Mucosa of descending colon (tissue), 3 donors: ENCODE measurements at regions not wholly inside any gene's neighbourhood (a gene's known extent, or its start where the extent isn't known, plus 50 kb on each side); places are given as distances from the start of the nearest gene placed in this dataset.

Source experiments
- ATAC-seq: fragments of 200-7000 bp; cut with Tn5 transposase; one replicate; pipeline ENCODE4 v1.9.1; 2020; ENCODE audit warnings: mild to moderate bottlenecking, moderate library complexity
- DNase-seq, 3 donors: peaks; one replicate each; pipeline ENCODE4 v3.0.0-alpha.2; 2020
- H3K36me3 ChIP-seq: fragments of 200-600 bp; one replicate; pipeline ENCODE4 v1.8.0; 2021; ENCODE audit warnings: low read depth, mild to moderate bottlenecking
- H3K4me1 ChIP-seq: fragments of 200-600 bp; one replicate; pipeline ENCODE4 v1.8.0; 2021; ENCODE audit warnings: low read depth, mild to moderate bottlenecking
- H3K4me3 ChIP-seq: fragments of 200-600 bp; one replicate; pipeline ENCODE4 v1.8.0; 2021; ENCODE audit warnings: mild to moderate bottlenecking
- H3K9me3 ChIP-seq: fragments of 200-600 bp; one replicate; pipeline ENCODE4 v1.8.0; 2021; ENCODE audit warnings: mild to moderate bottlenecking
- CTCF ChIP-seq: fragments of 200-600 bp; IDR thresholded peaks from one replicate; pipeline ENCODE4 v1.8.0; 2022; ENCODE audit warnings: antibody characterized with exemption, mild to moderate bottlenecking
- intact Hi-C, 2 donors: fragments of 100-400 bp; cut with DNase I in 1 of 2; cut with micrococcal nuclease in 1 of 2; formaldehyde crosslinking; loops; one replicate each; pipeline versions ENCODE4 v1.11.0 to v1.11.1; 2022; cut with DNase I, micrococcal nuclease
- donor health status: DM: no; HTN: no; CAD: no; lungs with moderate emphysema.
- donor health status: DM: no; HTN: no; CAD: no.
- donor health status: DM: no; HTN: yes; CAD: no.

- Histone ChIP-seq H3K36me3 (no peaks in the 10 kb centered on the region), H3K9me3 (no peaks in the 10 kb centered on the region), H3K4me3 (no peak overlapping the region), H3K4me1 (no peaks in the 10 kb centered on the region)
- ATAC-seq = no peak
- DNase-seq = no peak
- intact Hi-C loops = no loop called here
- no peak for TF ChIP-seq CTCF
Measured at GRCh38 chr5:14016549-14016948, 72.1 kb upstream of the DNAH5 start.

GRCh38 chr5:14011089-14012020, 66.9 kb upstream of the DNAH5 start:
- no peaks in the 10 kb centered on the region for H3K4me1 ChIP-seq
- intact Hi-C loops = no loop called here
- DNase-seq (peak; percentile 80 to 90 (median 89)), ATAC-seq (peak; percentile 96)
- no peaks in the 10 kb centered on the region for H3K36me3 ChIP-seq
- TF ChIP-seq CTCF = no peak
- peak overlapping the region; percentile 6 for H3K4me3 ChIP-seq
- H3K9me3 ChIP-seq = no peaks in the 10 kb centered on the region

GRCh38 chr5:14009575-14009974, 65.1 kb upstream of the DNAH5 start:
- H3K36me3 ChIP-seq = no peaks in the 10 kb centered on the region
- TF ChIP-seq CTCF = no peak
- DNase-seq (no peak), ATAC-seq (no peak)
- no peaks in the 10 kb centered on the region for H3K4me1 ChIP-seq
- intact Hi-C loops = no loop called here
- no peaks in the 10 kb centered on the region for H3K9me3 ChIP-seq
- no peak overlapping the region for H3K4me3 ChIP-seq

- intact Hi-C loops = no loop called here
- no peak for DNase-seq
Measured at GRCh38 chr5:14008819-14009311, 64.4 kb upstream of the DNAH5 start.

DNA sequence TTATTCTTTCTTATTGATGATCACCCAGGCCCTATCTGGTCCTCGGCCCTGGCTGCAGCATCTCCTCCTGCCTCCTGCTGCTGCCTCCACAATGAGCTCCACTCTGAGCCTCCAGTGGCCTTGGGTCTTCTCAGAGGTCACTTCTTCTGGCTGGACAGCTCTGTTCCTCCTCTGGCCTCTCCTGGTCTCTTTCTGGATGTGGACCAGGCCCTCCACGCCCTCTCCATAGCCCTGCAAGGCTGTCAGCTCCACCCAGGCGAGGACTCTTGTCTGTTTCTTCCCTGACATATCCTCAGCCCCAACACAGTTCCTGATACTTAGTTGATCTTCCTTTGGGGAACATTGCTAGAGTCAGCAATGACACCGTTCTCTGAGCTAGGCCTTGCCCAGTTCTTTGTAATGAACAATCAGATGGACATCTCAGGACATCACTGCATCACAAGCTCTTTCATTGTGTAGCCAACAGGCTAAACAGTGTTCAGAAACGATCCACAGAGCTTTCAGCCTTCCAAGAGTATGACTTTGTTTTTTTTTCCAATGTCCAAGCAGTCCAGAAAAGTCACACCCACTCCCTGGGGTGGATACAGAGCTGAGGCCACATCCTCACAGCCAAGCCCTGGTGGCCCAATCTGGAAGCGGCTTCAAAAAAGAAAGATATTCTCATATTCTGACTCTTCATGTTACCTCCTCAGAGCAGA, 62.5 kb upstream of the DNAH5 start:
- Histone ChIP-seq H3K36me3 (no peaks in the 10 kb centered on the region), H3K4me1 (no peaks in the 10 kb centered on the region), H3K9me3 (no peaks in the 10 kb centered on the region), H3K4me3 (no peak overlapping the region)
- intact Hi-C loops = no loop called here
- no peak for TF ChIP-seq CTCF
- ATAC-seq (no peak), DNase-seq (no peak)

More at GRCh38 chr5:14008819-14009311, 64.4 kb upstream of the DNAH5 start:
- TF ChIP-seq CTCF = no peak
- Histone ChIP-seq H3K4me3 (no peak overlapping the region), H3K4me1 (no peaks in the 10 kb centered on the region), H3K9me3 (no peaks in the 10 kb centered on the region), H3K36me3 (no peaks in the 10 kb centered on the region)
- peak; percentile 26 for ATAC-seq
